SK-N-MC (cell line): ENCODE measurements at regions not wholly inside any gene's neighbourhood (a gene's known extent, or its start where the extent isn't known, plus 50 kb on each side); places are given as distances from the start of the nearest gene placed in this dataset.

Experiments
- EZH2 ChIP-seq: fragments of 200-600 bp; sonication (generic); IDR thresholded peaks from one replicate; pipeline ENCODE4 v1.6.1; 2017; ENCODE audit warnings: antibody characterized with exemption
- POLR2AphosphoS5 ChIP-seq: IDR thresholded peaks from 2 replicates; pipeline ENCODE4 v1.6.1; 2012; ENCODE audit warnings: mild to moderate bottlenecking, low read depth, low read length, borderline replicate concordance

DNA sequence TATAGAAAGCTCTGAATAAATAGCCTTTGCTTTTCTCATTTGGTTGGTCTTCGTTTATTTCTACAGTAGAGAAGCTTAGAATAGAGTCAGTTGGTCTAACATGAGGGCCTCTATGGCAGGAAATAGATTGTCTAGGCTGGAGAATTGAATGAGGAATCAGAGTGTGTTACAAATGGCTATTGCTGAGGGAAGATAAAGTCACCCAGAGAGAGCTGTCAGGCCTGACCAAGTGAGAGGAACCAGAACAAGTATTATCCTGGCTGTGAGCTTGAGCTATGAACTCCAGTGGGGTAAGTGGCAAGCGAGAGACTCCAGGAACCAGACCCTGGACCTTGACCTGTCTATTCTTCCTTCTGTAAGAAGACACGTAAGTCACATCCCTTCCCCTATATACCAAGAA, 353.1 kb downstream of the CD83 start:
- no peak for TF ChIP-seq EZH2
- TF ChIP-seq POLR2AphosphoS5 = no peak
